Ishikawa (cell line): ENCODE measurements at regions not wholly inside any gene's neighbourhood (a gene's known extent, or its start where the extent isn't known, plus 50 kb on each side); places are given as distances from the start of the nearest gene placed in this dataset.
A peak's percentile ranks its signal among the peaks of the same experiment; 100 is the strongest.

Experiments
- CEBPB ChIP-seq: IDR thresholded peaks from 2 replicates; pipeline ENCODE4 v1.6.1; 2012
- CREB1 ChIP-seq: IDR thresholded peaks from 2 replicates; pipeline ENCODE4 v1.6.1; 2012; ENCODE audit warnings: low read depth
- EP300 ChIP-seq: IDR thresholded peaks from 2 replicates; pipeline ENCODE4 v1.6.1; 2012; ENCODE audit warnings: borderline replicate concordance
- RAD21 ChIP-seq: IDR thresholded peaks from 2 replicates; pipeline ENCODE4 v1.6.1; 2012; ENCODE audit warnings: low read depth
- TEAD4 ChIP-seq: IDR thresholded peaks from 2 replicates; pipeline ENCODE4 v1.6.1; 2012
- ZBTB7A ChIP-seq: IDR thresholded peaks from 2 replicates; pipeline ENCODE4 v1.6.1; 2012; ENCODE audit warnings: low read depth
- TF ChIP-seq, protein P1 (sequence below): IDR thresholded peaks from 2 replicates; pipeline ENCODE4 v1.6.1; 2012
- TF ChIP-seq, protein P2 (sequence below): IDR thresholded peaks from 2 replicates; pipeline ENCODE4 v1.6.1; 2012; ENCODE audit warnings: low read depth, mild to moderate bottlenecking

DNA sequence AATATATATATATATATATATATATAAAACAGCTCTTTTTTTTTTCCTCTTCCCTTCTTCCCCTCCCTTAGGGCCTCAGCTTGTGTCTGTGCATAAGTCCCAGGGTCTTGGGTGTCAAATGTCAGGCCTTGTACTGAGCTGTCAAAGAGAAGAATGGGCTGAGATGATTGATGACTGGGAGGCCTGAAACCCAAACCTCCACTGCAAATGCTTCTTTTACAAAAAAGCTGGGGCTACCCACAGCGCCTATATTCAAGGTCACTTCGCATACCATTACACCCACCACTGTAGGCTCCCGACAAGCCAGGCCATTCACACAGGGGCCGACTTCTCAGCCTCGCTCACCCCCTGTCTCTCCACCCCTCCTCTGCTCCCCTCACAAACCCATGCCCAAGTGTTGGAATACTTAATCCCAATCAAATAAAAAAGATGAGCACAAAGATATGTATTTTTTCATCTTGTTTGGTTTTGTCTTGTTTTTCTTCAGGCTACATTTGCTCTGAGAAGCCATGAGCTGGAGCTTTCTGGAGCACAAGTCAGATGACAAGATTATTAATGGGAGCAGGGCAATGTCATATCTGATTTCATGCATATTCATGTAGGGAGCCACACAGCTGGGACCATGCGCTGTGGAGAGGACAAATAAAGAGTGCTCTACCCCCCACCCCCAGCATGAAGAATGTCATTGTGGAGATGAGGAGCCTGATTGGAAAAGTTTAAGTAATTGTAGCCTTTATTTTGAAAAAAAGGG lies 614.4 kb upstream of the NR2F2 start:
- TF ChIP-seq TEAD4 (peak; percentile 35), EP300 (peak; percentile 60; the same call in 1 of the 2 replicates), ZBTB7A (no peak), RAD21 (no peak; the same call in 1 of the 2 replicates), CEBPB (no peak), CREB1 (no peak)
- TF ChIP-seq, protein P1, sequence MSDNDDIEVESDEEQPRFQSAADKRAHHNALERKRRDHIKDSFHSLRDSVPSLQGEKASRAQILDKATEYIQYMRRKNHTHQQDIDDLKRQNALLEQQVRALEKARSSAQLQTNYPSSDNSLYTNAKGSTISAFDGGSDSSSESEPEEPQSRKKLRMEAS: no peak
- TF ChIP-seq, protein P2, sequence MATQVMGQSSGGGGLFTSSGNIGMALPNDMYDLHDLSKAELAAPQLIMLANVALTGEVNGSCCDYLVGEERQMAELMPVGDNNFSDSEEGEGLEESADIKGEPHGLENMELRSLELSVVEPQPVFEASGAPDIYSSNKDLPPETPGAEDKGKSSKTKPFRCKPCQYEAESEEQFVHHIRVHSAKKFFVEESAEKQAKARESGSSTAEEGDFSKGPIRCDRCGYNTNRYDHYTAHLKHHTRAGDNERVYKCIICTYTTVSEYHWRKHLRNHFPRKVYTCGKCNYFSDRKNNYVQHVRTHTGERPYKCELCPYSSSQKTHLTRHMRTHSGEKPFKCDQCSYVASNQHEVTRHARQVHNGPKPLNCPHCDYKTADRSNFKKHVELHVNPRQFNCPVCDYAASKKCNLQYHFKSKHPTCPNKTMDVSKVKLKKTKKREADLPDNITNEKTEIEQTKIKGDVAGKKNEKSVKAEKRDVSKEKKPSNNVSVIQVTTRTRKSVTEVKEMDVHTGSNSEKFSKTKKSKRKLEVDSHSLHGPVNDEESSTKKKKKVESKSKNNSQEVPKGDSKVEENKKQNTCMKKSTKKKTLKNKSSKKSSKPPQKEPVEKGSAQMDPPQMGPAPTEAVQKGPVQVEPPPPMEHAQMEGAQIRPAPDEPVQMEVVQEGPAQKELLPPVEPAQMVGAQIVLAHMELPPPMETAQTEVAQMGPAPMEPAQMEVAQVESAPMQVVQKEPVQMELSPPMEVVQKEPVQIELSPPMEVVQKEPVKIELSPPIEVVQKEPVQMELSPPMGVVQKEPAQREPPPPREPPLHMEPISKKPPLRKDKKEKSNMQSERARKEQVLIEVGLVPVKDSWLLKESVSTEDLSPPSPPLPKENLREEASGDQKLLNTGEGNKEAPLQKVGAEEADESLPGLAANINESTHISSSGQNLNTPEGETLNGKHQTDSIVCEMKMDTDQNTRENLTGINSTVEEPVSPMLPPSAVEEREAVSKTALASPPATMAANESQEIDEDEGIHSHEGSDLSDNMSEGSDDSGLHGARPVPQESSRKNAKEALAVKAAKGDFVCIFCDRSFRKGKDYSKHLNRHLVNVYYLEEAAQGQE: no peak
